Suprapubic skin (tissue), 4 donors: ENCODE measurements at regions not wholly inside any gene's neighbourhood (a gene's known extent, or its start where the extent isn't known, plus 50 kb on each side); places are given as distances from the start of the nearest gene placed in this dataset.

Experiments used
- DNase-seq, 2 donors: peaks; one replicate each; pipeline ENCODE4 v3.0.0-alpha.2; 2019; ENCODE audit warnings: low spot score in 2 of 2
- H3K27ac ChIP-seq: fragments of 200-600 bp; sonication (generic); one replicate; pipeline ENCODE4 v1.5.1; 2019
- H3K27me3 ChIP-seq: fragments of 200-600 bp; sonication (generic); one replicate; pipeline ENCODE4 v1.5.1; 2019
- H3K36me3 ChIP-seq: fragments of 200-600 bp; sonication (generic); one replicate; pipeline ENCODE4 v1.5.1; 2019
- H3K4me1 ChIP-seq: fragments of 200-600 bp; sonication (generic); one replicate; pipeline ENCODE4 v1.5.1; 2019
- H3K4me3 ChIP-seq: fragments of 200-600 bp; sonication (generic); one replicate; pipeline ENCODE4 v1.5.1; 2019; ENCODE audit warnings: mild to moderate bottlenecking
- H3K9me3 ChIP-seq: fragments of 200-600 bp; sonication (generic); one replicate; pipeline ENCODE4 v1.5.1; 2019
- EP300 ChIP-seq: sonication (generic); formaldehyde crosslinking; IDR thresholded peaks from one replicate; pipeline ENCODE4 v1.6.1; 2017; ENCODE audit warnings: antibody characterized with exemption
- POLR2A ChIP-seq, 2 donors: fragments of 450-650 bp; IDR thresholded peaks; one replicate each; pipeline ENCODE4 v1.6.1; 2017; ENCODE audit warnings: antibody characterized with exemption in 2 of 2, mild to moderate bottlenecking in 2 of 2, moderate library complexity in 2 of 2
- POLR2AphosphoS5 ChIP-seq, 3 donors: sonication (generic); formaldehyde crosslinking; IDR thresholded peaks; one replicate each; pipeline ENCODE4 v1.6.1; 2017; ENCODE audit warnings: antibody characterized with exemption in 3 of 3
- WGBS: methylation state at CpG from one replicate; pipeline ENCODE4 v1.1.5; 2018; 5-methylcytosine and 5-hydroxymethylcytosine counted together
- TF ChIP-seq, protein P1 (sequence below), 2 donors: fragments of 200-600 bp in 1 of 2; fragments of 450-650 bp in 1 of 2; sonication (generic) in 1 of 2; IDR thresholded peaks; one replicate each; pipeline ENCODE4 v1.5.1; 2016 to 2019; ENCODE audit warnings: antibody characterized with exemption in 2 of 2, mild to moderate bottlenecking in 1 of 2, moderate library complexity in 1 of 2

DNA sequence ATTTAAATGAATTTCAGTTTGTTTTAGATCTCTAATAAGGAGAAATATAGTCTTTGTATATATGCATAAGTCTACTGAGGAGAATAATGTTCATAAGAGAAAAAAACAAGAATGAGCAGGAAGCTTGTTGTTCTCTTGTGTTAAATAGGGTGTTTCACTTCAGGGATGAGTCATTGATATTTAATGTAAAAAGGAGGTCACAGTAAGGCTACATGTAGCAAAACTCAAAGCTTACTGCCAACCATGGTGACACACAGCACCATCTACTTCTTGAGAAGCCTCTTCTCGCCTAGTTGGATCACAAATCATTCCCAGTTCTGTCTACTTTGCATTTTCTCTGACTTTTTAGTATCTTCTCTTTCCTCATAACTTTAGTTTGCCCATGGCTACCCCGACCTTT, 1466.0 kb upstream of the C9orf72 start:
- DNase-seq: no peak
- H3K27ac ChIP-seq: no peak overlapping the region
- WGBS: 62% methylated on average over 2 of the region's 2 CpGs

DNA sequence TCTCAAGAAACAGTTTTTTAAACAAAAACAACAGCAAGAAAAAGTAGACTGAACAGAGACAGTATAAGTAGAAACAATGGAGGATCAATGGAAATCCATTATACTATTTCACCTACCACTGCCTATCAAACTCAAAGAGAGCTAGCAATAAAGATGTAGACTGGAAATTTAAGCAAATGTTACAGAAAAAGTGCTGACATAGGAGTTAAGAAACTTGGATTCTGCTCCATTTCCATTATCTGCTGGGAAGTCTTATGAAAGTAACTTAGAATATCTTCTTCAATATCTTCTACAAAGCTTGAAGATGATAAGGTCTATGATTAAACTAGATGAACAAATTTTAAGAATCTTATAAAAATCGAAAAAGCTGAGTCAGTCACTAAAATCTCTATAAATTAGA, 1469.8 kb upstream of the C9orf72 start:
- WGBS: 73% methylated on average over 1 of the region's 1 CpG
- TF ChIP-seq, protein P1, sequence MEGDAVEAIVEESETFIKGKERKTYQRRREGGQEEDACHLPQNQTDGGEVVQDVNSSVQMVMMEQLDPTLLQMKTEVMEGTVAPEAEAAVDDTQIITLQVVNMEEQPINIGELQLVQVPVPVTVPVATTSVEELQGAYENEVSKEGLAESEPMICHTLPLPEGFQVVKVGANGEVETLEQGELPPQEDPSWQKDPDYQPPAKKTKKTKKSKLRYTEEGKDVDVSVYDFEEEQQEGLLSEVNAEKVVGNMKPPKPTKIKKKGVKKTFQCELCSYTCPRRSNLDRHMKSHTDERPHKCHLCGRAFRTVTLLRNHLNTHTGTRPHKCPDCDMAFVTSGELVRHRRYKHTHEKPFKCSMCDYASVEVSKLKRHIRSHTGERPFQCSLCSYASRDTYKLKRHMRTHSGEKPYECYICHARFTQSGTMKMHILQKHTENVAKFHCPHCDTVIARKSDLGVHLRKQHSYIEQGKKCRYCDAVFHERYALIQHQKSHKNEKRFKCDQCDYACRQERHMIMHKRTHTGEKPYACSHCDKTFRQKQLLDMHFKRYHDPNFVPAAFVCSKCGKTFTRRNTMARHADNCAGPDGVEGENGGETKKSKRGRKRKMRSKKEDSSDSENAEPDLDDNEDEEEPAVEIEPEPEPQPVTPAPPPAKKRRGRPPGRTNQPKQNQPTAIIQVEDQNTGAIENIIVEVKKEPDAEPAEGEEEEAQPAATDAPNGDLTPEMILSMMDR (IDR thresholded peaks at IDR 0.05): no peak
- TF ChIP-seq POLR2A (IDR thresholded peaks at IDR 0.05): no peak
- TF ChIP-seq EP300: no peak
- no peak for TF ChIP-seq POLR2AphosphoS5 (IDR thresholded peaks at IDR 0.05)
- H3K9me3 ChIP-seq: no peaks in the 10 kb centered on the region
- no peak overlapping the region for H3K4me3 ChIP-seq
- no peaks in the 10 kb centered on the region for H3K36me3 ChIP-seq
- no peak overlapping the region for H3K27ac ChIP-seq
- H3K27me3 ChIP-seq: no peaks in the 10 kb centered on the region
- no peak for DNase-seq
- H3K4me1 ChIP-seq: no peaks in the 10 kb centered on the region

More for the DNA sequence above, 1466.0 kb upstream of the C9orf72 start:
- Histone ChIP-seq H3K9me3 (no peaks in the 10 kb centered on the region), H3K4me3 (no peak overlapping the region), H3K27me3 (no peaks in the 10 kb centered on the region), H3K36me3 (no peaks in the 10 kb centered on the region), H3K4me1 (no peaks in the 10 kb centered on the region)
- no peak for TF ChIP-seq EP300
- no peak for TF ChIP-seq POLR2A (IDR thresholded peaks at IDR 0.05)
- TF ChIP-seq, protein P1 (IDR thresholded peaks at IDR 0.05): no peak
- no peak for TF ChIP-seq POLR2AphosphoS5 (IDR thresholded peaks at IDR 0.05)

DNA sequence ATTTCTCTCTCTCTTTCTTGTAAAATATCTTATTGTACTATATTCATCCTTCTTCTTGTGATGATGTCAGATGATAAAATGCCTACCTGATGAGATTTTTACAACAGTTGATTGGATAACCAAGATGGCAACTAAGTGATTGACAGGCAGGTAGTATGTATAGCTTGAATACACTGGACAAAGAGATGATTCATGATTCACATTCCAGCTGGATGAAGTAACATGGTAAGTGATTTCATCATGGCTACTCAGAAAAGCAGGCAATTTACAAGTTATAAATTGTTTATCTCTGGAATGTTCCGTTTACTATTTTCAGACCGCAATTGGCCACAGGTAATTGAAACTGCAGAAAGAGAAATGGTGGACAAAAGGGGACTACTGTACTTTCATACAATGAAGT, 1471.7 kb upstream of the C9orf72 start:
- TF ChIP-seq POLR2AphosphoS5 (IDR thresholded peaks at IDR 0.05) (no peak), EP300 (no peak), POLR2A (IDR thresholded peaks at IDR 0.05) (no peak)
- TF ChIP-seq, protein P1 (IDR thresholded peaks at IDR 0.05): no peak
- Histone ChIP-seq H3K27me3 (no peaks in the 10 kb centered on the region), H3K4me3 (no peak overlapping the region), H3K27ac (no peak overlapping the region), H3K36me3 (no peaks in the 10 kb centered on the region), H3K4me1 (no peaks in the 10 kb centered on the region), H3K9me3 (no peaks in the 10 kb centered on the region)
- WGBS: 88% methylated on average over 2 of the region's 2 CpGs
- DNase-seq: no peak

DNA sequence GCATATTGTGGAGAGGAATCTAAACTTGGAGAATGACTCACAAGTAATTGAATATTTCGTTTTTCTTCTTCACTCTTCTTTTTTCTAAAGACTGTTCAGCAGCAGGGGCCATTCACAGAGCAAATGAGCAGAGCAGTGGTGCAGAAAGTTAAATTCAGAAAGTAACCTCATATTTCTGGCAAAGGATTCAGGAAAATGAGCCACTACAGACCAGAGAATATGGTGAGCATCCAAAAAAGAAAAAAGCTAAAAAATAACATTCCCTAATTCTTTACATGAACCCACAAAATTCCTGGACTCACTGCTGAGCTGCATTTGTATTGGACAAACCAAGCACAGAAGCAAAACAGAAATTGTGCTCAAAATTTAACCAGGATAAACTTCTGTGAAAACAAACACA, 1486.8 kb upstream of the C9orf72 start:
- TF ChIP-seq, protein P1 (IDR thresholded peaks at IDR 0.05): no peak
- 44% methylated on average over 1 of the region's 1 CpG for WGBS
- no peak for DNase-seq

DNA sequence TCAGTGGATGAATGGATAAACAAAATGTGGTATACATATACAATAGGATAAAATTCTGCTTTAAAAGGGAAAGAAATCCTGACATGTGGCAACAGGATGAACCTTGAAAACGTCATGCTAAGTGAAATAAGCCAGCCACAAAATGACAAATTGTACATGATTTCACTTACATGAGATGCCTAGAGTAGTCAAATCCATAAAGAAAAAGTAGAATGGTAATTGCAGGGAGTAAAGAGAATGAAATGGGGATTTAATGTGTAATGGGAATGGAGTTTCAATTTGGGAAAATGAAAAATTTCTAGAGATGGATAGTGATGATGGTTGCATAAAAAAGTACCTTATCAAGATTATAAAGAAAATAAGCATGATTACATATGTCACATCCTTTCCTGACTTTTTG, 1489.2 kb upstream of the C9orf72 start:
- Histone ChIP-seq H3K27ac (no peak overlapping the region), H3K4me3 (no peak overlapping the region), H3K36me3 (no peaks in the 10 kb centered on the region), H3K27me3 (no peaks in the 10 kb centered on the region), H3K9me3 (no peaks in the 10 kb centered on the region), H3K4me1 (no peaks in the 10 kb centered on the region)
- no peak for DNase-seq
- TF ChIP-seq, protein P1 (IDR thresholded peaks at IDR 0.05): no peak
- TF ChIP-seq POLR2A (IDR thresholded peaks at IDR 0.05) (no peak), EP300 (no peak), POLR2AphosphoS5 (IDR thresholded peaks at IDR 0.05) (no peak)
- 27% methylated on average over 1 of the region's 1 CpG for WGBS

More for the DNA sequence above, 1486.8 kb upstream of the C9orf72 start:
- H3K4me1 ChIP-seq: no peaks in the 10 kb centered on the region
- H3K36me3 ChIP-seq: no peaks in the 10 kb centered on the region
- no peaks in the 10 kb centered on the region for H3K9me3 ChIP-seq
- no peak overlapping the region for H3K4me3 ChIP-seq
- no peaks in the 10 kb centered on the region for H3K27me3 ChIP-seq
- H3K27ac ChIP-seq: no peak overlapping the region
